GM18951 (cell line): ENCODE measurements at regions not wholly inside any gene's neighbourhood (a gene's known extent, or its start where the extent isn't known, plus 50 kb on each side); places are given as distances from the start of the nearest gene placed in this dataset.

Source experiments
- POLR2A ChIP-seq: IDR thresholded peaks from 4 replicates; pipeline ENCODE4 v1.6.1; 2011; ENCODE audit warnings: mild to moderate bottlenecking; ENCODE audit not compliant: insufficient read length, insufficient read depth; ENCODE audit errors: extremely low read depth
- in situ Hi-C: fragments of 300-500 bp; cut with MboI; formaldehyde crosslinking; loops from one replicate; pipeline ENCODE4 v1.12.0; 2022; ENCODE audit warnings: low sequenced_read_pairs, mixed read lengths, inconsistent platforms; ENCODE audit not compliant: unreplicated experiment

GRCh38 chr1:55725378-55725777, 510.2 kb upstream of the USP24 start:
- TF ChIP-seq POLR2A, result no peak
- in situ Hi-C loops, result no loop called here

GRCh38 chr1:55724551-55725325, 509.6 kb upstream of the USP24 start:
- no peak for TF ChIP-seq POLR2A
- in situ Hi-C loops, result no loop called here

DNA sequence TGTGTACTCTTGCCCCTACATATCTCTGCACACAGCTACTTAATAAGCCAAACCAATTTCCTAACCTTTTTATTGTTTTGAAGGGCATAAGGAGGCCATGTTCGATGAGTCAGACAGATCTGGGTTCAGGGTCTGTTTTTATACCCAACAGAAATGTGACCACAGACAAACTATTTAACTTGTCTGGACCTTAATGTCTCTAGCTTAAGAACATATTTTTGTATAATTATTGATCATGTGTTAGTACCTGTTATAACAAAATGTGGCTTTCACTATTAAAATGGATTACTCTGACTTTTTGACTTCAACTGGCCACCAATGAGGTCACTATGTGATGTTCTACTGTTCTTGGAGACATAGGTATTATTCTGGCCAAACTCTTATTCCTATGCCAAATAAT, 507.8 kb upstream of the USP24 start:
- in situ Hi-C loops, result no loop called here
- no peak for TF ChIP-seq POLR2A

DNA sequence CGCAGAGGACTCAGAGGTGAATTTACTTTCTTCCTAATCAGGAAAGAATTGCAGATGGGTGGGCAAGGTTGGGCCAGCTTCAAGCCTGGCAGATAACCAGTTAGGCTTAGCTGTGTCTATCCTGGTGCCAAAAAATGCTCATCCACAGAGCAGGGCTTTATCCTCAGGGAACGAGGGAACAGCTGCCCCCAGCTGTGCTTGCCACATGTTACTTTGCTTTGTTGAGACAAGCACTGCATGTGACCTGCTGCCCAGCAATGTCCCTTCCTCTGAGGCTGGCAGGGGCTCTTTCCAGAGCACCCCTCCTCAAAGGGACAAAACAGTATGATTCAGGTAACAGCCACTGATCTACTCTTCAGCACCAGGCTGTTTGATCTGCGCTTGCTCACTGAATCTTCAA, 505.1 kb upstream of the USP24 start:
- in situ Hi-C loops, result no loop called here
- no peak for TF ChIP-seq POLR2A

DNA sequence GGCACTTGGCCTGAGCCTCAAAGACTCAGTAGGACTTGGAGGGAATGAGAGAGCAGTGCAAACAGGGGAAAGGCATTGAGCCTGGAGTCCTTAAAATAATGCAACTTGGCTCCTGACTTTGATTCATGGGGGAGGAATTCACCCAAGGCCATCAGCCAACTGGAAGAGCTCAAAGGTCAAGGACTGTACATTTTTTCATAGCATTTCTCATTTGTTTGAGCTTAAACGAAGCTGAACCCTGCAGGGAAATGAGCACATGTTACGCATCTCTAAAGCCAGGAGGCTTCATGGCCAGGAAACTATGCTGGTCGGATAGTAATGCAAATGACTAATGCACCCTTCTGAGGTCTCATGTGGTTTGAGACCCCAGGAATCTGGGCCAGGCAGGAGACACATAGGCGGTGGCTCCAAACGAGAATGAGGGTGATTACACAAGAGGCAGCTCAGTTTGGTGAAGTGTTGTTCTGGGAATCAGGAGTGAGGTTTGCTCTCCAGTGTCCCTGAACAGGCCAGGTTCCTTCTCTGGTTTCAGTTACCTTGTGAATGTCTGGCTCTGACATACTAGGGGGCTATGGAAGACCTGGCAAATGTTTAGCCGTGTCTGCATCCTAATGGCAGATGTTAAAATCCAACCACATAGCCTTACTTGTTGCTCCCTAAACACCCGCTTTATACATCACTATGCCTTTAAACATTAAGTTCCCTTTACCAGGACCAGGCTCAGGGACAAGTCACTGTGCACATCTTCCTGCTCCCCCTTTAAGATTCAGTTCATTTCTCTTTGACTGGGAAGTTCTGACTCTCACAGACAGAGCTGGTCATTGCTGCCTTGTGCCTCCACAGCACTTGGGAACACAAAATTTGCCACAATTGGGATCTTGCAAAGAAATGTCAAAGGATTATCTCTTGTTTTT, 503.9 kb upstream of the USP24 start:
- no peak for TF ChIP-seq POLR2A
- in situ Hi-C loops, result no loop called here

- TF ChIP-seq POLR2A, result no peak
- in situ Hi-C loops, result no loop called here
These were observed 501.9 kb upstream of the USP24 start for GRCh38 chr1:55717111-55717510.

- in situ Hi-C loops, result no loop called here
- TF ChIP-seq POLR2A, result no peak
These were observed 501.4 kb upstream of the USP24 start for GRCh38 chr1:55716610-55717009.

GRCh38 chr1:55716151-55716550, 501.0 kb upstream of the USP24 start:
- in situ Hi-C loops, result no loop called here
- no peak for TF ChIP-seq POLR2A

GRCh38 chr1:55714230-55714629, 499.1 kb upstream of the USP24 start:
- TF ChIP-seq POLR2A, result no peak
- in situ Hi-C loops, result no loop called here

- no peak for TF ChIP-seq POLR2A
These were observed 498.4 kb upstream of the USP24 start for GRCh38 chr1:55713516-55713915.

GRCh38 chr1:55712148-55712547, 497.0 kb upstream of the USP24 start:
- in situ Hi-C loops, result no loop called here
- TF ChIP-seq POLR2A, result no peak

More at GRCh38 chr1:55713516-55713915, 498.4 kb upstream of the USP24 start:
- in situ Hi-C loops, result no loop called here

GRCh38 chr1:55708781-55709180, 493.6 kb upstream of the USP24 start:
- in situ Hi-C loops, result no loop called here

GRCh38 chr1:55707846-55708245, 492.7 kb upstream of the USP24 start:
- in situ Hi-C loops, result no loop called here
- TF ChIP-seq POLR2A, result no peak

More at GRCh38 chr1:55708781-55709180, 493.6 kb upstream of the USP24 start:
- no peak for TF ChIP-seq POLR2A

GRCh38 chr1:55707196-55707595, 492.0 kb upstream of the USP24 start:
- in situ Hi-C loops, result no loop called here

DNA sequence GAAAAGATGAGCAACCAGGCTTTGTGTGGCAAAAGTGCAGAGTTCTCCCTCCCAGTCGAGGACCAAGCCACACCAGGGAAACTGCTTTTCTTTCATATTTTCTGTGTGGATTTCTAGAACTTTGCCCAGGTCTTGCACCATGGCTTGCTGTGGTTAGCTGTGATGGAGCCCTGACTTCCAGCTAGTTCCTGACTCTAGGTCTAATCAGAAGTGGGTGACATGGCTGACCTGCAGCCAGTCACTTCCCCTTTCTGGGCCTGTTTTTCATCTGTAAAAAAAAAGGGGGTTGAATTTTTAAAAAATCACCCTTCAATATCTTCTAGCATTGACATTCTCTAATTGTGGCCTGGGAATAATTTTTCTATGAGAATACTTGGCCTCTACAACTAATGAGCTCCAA, 491.2 kb upstream of the USP24 start:
- no peak for TF ChIP-seq POLR2A
- in situ Hi-C loops, result no loop called here

More at GRCh38 chr1:55707196-55707595, 492.0 kb upstream of the USP24 start:
- no peak for TF ChIP-seq POLR2A
